ENCODE measurements at regions not wholly inside any gene's neighbourhood (a gene's known extent, or its start where the extent isn't known, plus 50 kb on each side); places are given as distances from the start of the nearest gene placed in this dataset.

- Histone ChIP-seq H3K4me2 (ENCODE audit: extremely low read depth, insufficient read depth, low read length) (no peak overlapping the region), H3K4me3 (replicated peaks in 1 of 4; ENCODE audit: control extremely low read depth in 1 of 4, insufficient read depth in 1 of 4, low read depth in 3 of 4, low read length in 4 of 4) (no peak overlapping the region), H3K4me1 (ENCODE audit: control insufficient read depth, extremely low read depth, insufficient read depth, low read length) (no peaks in the 10 kb centered on the region), H3K27ac (ENCODE audit: insufficient read depth, low read length) (no peak overlapping the region), H3K79me2 (ENCODE audit: control insufficient read depth, insufficient read depth, low read length) (no peaks in the 10 kb centered on the region), H3K27me3 (ENCODE audit: control insufficient read depth, insufficient read depth, low read length) (no peaks in the 10 kb centered on the region), H3K9me3 (ENCODE audit: control insufficient read depth, insufficient read depth, low read depth, low read length) (no peaks in the 10 kb centered on the region), H3K9ac (ENCODE audit: insufficient read depth, low read length) (no peak overlapping the region), H3K36me3 (ENCODE audit: control insufficient read depth, insufficient read depth, low read length) (peaks cover 4% of the 10 kb centered on the region), H2AFZ (ENCODE audit: low read length) (no peak overlapping the region), H4K20me1 (ENCODE audit: control insufficient read depth, extremely low read depth, insufficient read depth, low read length) (no peaks in the 10 kb centered on the region)
- DNase-seq (ENCODE audit: low read depth in 2 of 2): no peak
- TF ChIP-seq EZH2 (IDR thresholded peaks at IDR 0.05; ENCODE audit: low read length, missing control alignments): no peak
- no peak for TF ChIP-seq CTCF (conservative IDR thresholded peaks at IDR 0.05 in 1 of 2, IDR thresholded peaks at IDR 0.05 in 1 of 2; ENCODE audit: low read depth in 1 of 2, low read length in 2 of 2)
Observed at GRCh38 chr9:727767-728166, 113.7 kb upstream of the DMRT1 start.

DNA sequence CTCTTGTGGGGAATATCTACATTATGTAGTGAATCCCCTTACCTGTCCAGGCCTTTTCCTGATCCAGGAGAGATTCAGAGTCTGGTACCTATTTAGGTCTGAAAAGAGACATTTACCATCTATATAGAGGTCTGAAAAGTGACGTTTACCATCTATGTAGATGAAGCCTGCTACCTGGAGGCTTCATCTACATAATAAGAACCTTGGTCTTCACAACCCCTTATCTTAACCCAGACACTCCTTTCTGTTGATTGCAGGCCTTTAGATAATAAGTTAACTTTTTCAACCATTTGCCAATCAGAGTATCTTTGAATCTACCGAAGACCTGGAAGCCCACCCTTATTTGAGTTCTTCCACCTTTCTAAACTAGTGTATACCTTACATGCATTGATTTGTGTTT lies 113.0 kb upstream of the DMRT1 start:
- Histone ChIP-seq H3K36me3 (ENCODE audit: control insufficient read depth, insufficient read depth, low read length) (peaks cover 4% of the 10 kb centered on the region), H2AFZ (ENCODE audit: low read length) (no peak overlapping the region), H3K27ac (ENCODE audit: insufficient read depth, low read length) (no peak overlapping the region), H4K20me1 (ENCODE audit: control insufficient read depth, extremely low read depth, insufficient read depth, low read length) (no peaks in the 10 kb centered on the region), H3K4me1 (ENCODE audit: control insufficient read depth, extremely low read depth, insufficient read depth, low read length) (no peaks in the 10 kb centered on the region), H3K4me2 (ENCODE audit: extremely low read depth, insufficient read depth, low read length) (no peak overlapping the region), H3K9ac (ENCODE audit: insufficient read depth, low read length) (no peak overlapping the region), H3K79me2 (ENCODE audit: control insufficient read depth, insufficient read depth, low read length) (no peaks in the 10 kb centered on the region), H3K27me3 (ENCODE audit: control insufficient read depth, insufficient read depth, low read length) (no peaks in the 10 kb centered on the region), H3K9me3 (ENCODE audit: control insufficient read depth, insufficient read depth, low read depth, low read length) (no peaks in the 10 kb centered on the region), H3K4me3 (replicated peaks in 1 of 4; ENCODE audit: control extremely low read depth in 1 of 4, insufficient read depth in 1 of 4, low read depth in 3 of 4, low read length in 4 of 4) (no peak overlapping the region)
- DNase-seq (ENCODE audit: low read depth in 2 of 2): no peak
- no peak for TF ChIP-seq CTCF (conservative IDR thresholded peaks at IDR 0.05 in 1 of 2, IDR thresholded peaks at IDR 0.05 in 1 of 2; ENCODE audit: low read depth in 1 of 2, low read length in 2 of 2)
- no peak for TF ChIP-seq EZH2 (IDR thresholded peaks at IDR 0.05; ENCODE audit: low read length, missing control alignments)

- Histone ChIP-seq H4K20me1 (ENCODE audit: control insufficient read depth, extremely low read depth, insufficient read depth, low read length) (no peaks in the 10 kb centered on the region), H3K27ac (ENCODE audit: insufficient read depth, low read length) (no peak overlapping the region), H3K4me3 (replicated peaks in 1 of 4; ENCODE audit: control extremely low read depth in 1 of 4, insufficient read depth in 1 of 4, low read depth in 3 of 4, low read length in 4 of 4) (no peak overlapping the region), H3K4me2 (ENCODE audit: extremely low read depth, insufficient read depth, low read length) (no peak overlapping the region), H2AFZ (ENCODE audit: low read length) (no peak overlapping the region), H3K9me3 (ENCODE audit: control insufficient read depth, insufficient read depth, low read depth, low read length) (no peaks in the 10 kb centered on the region), H3K79me2 (ENCODE audit: control insufficient read depth, insufficient read depth, low read length) (no peaks in the 10 kb centered on the region), H3K36me3 (ENCODE audit: control insufficient read depth, insufficient read depth, low read length) (peaks cover 4% of the 10 kb centered on the region), H3K27me3 (ENCODE audit: control insufficient read depth, insufficient read depth, low read length) (no peaks in the 10 kb centered on the region), H3K4me1 (ENCODE audit: control insufficient read depth, extremely low read depth, insufficient read depth, low read length) (peaks cover 15% of the 10 kb centered on the region), H3K9ac (ENCODE audit: insufficient read depth, low read length) (no peak overlapping the region)
- no peak for DNase-seq (ENCODE audit: low read depth in 2 of 2)
- TF ChIP-seq CTCF (conservative IDR thresholded peaks at IDR 0.05 in 1 of 2, IDR thresholded peaks at IDR 0.05 in 1 of 2; ENCODE audit: low read depth in 1 of 2, low read length in 2 of 2) (no peak), EZH2 (IDR thresholded peaks at IDR 0.05; ENCODE audit: low read length, missing control alignments) (no peak)
Observed at GRCh38 chr9:731474-731873, 110.0 kb upstream of the DMRT1 start.

Data from fibroblast of lung (primary cell).